Epithelial cell of esophagus (primary cell): ENCODE measurements at regions not wholly inside any gene's neighbourhood (a gene's known extent, or its start where the extent isn't known, plus 50 kb on each side); places are given as distances from the start of the nearest gene placed in this dataset.
"Not testable (repeated sequence)": the region's sequence is repeated elsewhere in the genome, so short reads cannot be mapped to it uniquely, and the experiment has no call there.

Source experiments
- DNase-seq: peaks from one replicate; pipeline ENCODE4 v3.0.0; 2010; ENCODE audit warnings: low read depth
- H3K4me3 ChIP-seq: 2 replicates; pipeline ENCODE4 v1.5.1; 2011; ENCODE audit warnings: mild to moderate bottlenecking, low read length, control low read depth
- CTCF ChIP-seq: IDR thresholded peaks from 2 replicates; pipeline ENCODE4 v1.5.1; 2011; ENCODE audit warnings: low read depth, mild to moderate bottlenecking, low read length, control low read depth, inconsistent platforms; ENCODE audit not compliant: insufficient read depth; ENCODE audit errors: missing control alignments

GRCh38 chr3:163560459-163560858 is 1517.8 kb downstream of the SI start:
- no peak for DNase-seq
- no peak overlapping the region for H3K4me3 ChIP-seq
- no peak for TF ChIP-seq CTCF

- no peak overlapping the region for H3K4me3 ChIP-seq
- TF ChIP-seq CTCF, result no peak
- no peak for DNase-seq
Measured at GRCh38 chr3:163556813-163557523, 1521.3 kb downstream of the SI start.

GRCh38 chr3:163555918-163556317 is 1522.4 kb downstream of the SI start:
- no peak for TF ChIP-seq CTCF
- no peak overlapping the region for H3K4me3 ChIP-seq
- DNase-seq, result no peak

DNA sequence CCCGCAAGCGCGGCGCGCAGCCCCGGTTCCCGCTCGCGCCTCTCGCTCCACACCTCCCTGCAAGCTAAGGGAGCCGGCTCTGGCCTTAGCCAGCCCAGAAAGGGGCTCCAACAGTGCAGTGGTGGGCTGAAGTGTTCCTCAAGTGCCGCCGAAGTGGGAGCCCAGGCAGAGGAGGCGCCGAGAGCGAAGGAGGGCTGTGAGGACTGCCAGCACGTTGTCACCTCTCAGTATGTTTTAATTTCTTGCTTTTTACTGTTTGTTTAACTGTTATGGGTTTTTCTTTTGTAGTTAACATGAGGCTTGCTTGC is 1525.7 kb downstream of the SI start:
- no peak for TF ChIP-seq CTCF
- DNase-seq, result no peak
- no peak overlapping the region for H3K4me3 ChIP-seq

DNA sequence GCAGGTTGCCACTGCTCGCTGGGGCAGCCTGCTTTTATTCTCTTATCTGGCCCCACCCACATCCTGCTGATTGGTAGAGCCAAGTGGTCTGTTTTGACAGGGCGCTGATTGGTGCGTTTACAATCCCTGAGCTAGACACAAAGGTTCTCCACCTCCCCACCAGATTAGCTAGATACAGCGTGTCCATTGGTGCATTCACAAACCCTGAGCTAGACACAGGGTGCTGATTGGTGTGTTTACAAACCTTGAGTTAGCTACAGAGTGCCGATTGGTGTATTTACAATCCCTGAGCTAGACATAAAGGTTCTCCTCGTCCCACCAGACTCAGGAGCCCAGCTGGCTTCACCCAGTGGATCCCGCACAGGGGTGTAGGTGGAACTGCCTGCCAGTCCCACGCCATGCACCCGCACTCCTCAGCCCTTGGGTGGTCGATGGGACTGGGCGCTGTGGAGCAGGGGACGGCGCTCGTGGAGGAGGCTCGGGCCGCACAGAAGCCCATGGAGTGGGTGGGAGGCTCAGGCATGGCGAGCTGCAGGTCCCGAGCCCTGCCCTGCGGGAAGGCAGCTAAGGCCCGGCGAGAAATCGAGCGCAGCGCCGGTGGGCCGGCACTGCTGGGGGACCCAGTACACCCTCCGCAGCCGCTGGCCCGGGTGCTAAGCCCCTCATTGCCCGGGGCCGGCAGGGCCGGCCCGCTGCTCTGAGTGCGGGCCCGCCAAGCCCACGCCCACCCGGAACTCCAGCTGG is 1526.2 kb downstream of the SI start:
- H3K4me3 ChIP-seq, DNase-seq: not testable (repeated sequence)

DNA sequence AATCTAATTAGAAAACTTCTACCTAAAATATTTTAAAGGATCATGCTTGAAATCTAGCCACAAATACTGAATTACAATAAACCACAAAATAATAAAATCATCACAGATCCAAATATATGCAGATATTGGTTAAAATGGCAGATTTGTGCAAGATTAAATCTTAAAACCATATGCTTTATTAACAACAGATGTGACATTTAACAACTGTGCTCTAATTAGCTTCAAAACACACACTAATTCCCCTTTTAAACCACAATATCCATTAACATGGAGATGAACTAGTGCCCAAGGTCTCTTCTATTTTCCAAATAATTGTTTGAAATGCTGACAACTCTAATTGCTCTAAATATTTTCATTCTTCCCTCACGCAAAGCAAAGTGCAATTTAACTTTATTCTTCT is 1530.3 kb downstream of the SI start:
- H3K4me3 ChIP-seq, result no peak overlapping the region
- TF ChIP-seq CTCF, result no peak
- DNase-seq, result no peak

- no peak for TF ChIP-seq CTCF
- no peak for DNase-seq
Measured at GRCh38 chr3:163547014-163547685, 1531.1 kb downstream of the SI start.

More at GRCh38 chr3:163547014-163547685, 1531.1 kb downstream of the SI start:
- no peak overlapping the region for H3K4me3 ChIP-seq
